ENCODE measurements at regions not wholly inside any gene's neighbourhood (a gene's known extent, or its start where the extent isn't known, plus 50 kb on each side); places are given as distances from the start of the nearest gene placed in this dataset.

- no peak for DNase-seq (ENCODE audit: low read depth)
- TF ChIP-seq, protein P1, sequence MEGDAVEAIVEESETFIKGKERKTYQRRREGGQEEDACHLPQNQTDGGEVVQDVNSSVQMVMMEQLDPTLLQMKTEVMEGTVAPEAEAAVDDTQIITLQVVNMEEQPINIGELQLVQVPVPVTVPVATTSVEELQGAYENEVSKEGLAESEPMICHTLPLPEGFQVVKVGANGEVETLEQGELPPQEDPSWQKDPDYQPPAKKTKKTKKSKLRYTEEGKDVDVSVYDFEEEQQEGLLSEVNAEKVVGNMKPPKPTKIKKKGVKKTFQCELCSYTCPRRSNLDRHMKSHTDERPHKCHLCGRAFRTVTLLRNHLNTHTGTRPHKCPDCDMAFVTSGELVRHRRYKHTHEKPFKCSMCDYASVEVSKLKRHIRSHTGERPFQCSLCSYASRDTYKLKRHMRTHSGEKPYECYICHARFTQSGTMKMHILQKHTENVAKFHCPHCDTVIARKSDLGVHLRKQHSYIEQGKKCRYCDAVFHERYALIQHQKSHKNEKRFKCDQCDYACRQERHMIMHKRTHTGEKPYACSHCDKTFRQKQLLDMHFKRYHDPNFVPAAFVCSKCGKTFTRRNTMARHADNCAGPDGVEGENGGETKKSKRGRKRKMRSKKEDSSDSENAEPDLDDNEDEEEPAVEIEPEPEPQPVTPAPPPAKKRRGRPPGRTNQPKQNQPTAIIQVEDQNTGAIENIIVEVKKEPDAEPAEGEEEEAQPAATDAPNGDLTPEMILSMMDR (IDR thresholded peaks at IDR 0.05; ENCODE audit: insufficient read depth, low read depth, low read length, missing control alignments) = no peak
- H3K4me3 ChIP-seq (ENCODE audit: low read depth, low read length) = no peak overlapping the region
Measured at GRCh38 chr2:226618544-226618874, 181.1 kb downstream of the IRS1 start.

- TF ChIP-seq, protein P1 (IDR thresholded peaks at IDR 0.05; ENCODE audit: insufficient read depth, low read depth, low read length, missing control alignments) = no peak
- DNase-seq (ENCODE audit: low read depth) = no peak
- H3K4me3 ChIP-seq (ENCODE audit: low read depth, low read length) = no peak overlapping the region
Measured at GRCh38 chr2:226615891-226616290, 183.7 kb downstream of the IRS1 start.

DNA sequence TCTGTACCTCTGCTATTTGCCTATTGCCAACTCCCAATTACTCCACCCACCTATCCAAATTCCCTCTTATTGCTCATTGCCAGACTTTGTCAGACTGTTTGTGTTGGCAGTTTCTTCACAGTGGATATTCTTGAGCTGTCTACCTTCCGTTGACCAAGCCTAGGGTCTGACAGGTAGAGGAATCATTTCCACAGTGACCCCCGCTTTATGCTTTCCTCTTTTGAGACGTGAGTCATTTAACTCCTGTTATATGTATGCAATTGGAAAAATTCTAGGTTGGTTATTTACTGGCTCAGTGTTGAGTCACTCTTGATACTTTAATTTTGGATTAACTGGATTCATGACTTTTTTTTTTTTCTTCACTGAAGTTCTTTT, 187.7 kb downstream of the IRS1 start:
- no peak overlapping the region for H3K4me3 ChIP-seq (ENCODE audit: low read depth, low read length)
- DNase-seq (ENCODE audit: low read depth) = no peak
- TF ChIP-seq, protein P1 (IDR thresholded peaks at IDR 0.05; ENCODE audit: insufficient read depth, low read depth, low read length, missing control alignments) = no peak

- DNase-seq (ENCODE audit: low read depth) = no peak
- H3K4me3 ChIP-seq (ENCODE audit: low read depth, low read length) = no peak overlapping the region
- TF ChIP-seq, protein P1 (IDR thresholded peaks at IDR 0.05; ENCODE audit: insufficient read depth, low read depth, low read length, missing control alignments) = no peak
Measured at GRCh38 chr2:226611196-226611943, 188.2 kb downstream of the IRS1 start.

GRCh38 chr2:226609366-226609765, 190.3 kb downstream of the IRS1 start:
- DNase-seq (ENCODE audit: low read depth) = no peak
- TF ChIP-seq, protein P1 (IDR thresholded peaks at IDR 0.05; ENCODE audit: insufficient read depth, low read depth, low read length, missing control alignments) = no peak
- no peak overlapping the region for H3K4me3 ChIP-seq (ENCODE audit: low read depth, low read length)

GRCh38 chr2:226608451-226608850, 191.2 kb downstream of the IRS1 start:
- no peak for DNase-seq (ENCODE audit: low read depth)
- no peak overlapping the region for H3K4me3 ChIP-seq (ENCODE audit: low read depth, low read length)
- TF ChIP-seq, protein P1 (IDR thresholded peaks at IDR 0.05; ENCODE audit: insufficient read depth, low read depth, low read length, missing control alignments) = no peak

DNA sequence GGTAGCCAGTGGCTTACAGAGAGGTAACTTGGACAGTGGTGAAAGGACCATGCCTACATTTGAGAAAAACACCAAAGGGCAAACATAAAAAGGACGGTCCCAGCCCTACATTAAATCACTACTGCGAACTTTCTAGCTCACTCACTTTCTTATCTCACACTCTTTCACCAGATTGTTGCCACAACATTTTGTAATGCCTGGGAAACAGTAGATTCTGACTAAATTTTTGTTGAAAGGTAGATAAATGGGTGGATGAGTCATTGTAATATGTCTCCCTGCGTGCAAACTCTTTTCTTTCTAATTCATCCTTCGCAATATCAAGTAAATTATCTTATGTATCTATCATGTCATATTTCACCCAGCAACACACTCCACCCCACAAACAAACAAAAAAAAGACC, 192.2 kb downstream of the IRS1 start:
- TF ChIP-seq, protein P1 (IDR thresholded peaks at IDR 0.05; ENCODE audit: insufficient read depth, low read depth, low read length, missing control alignments) = no peak
- H3K4me3 ChIP-seq (ENCODE audit: low read depth, low read length) = no peak overlapping the region
- DNase-seq (ENCODE audit: low read depth) = no peak
